Stimulated activated CD4-positive, alpha-beta T cell treated with anti-CD3 and anti-CD28 coated beads, Interleukin-4, amount 100 ng/mL, for 24 hours (primary cell): ENCODE measurements at regions not wholly inside any gene's neighbourhood (a gene's known extent, or its start where the extent isn't known, plus 50 kb on each side); places are given as distances from the start of the nearest gene placed in this dataset.

ENCODE experiments used
- DNase-seq: peaks from one replicate; pipeline ENCODE4 v3.0.0-alpha.2; 2020

- DNase-seq: no peak
These were observed 512.8 kb downstream of the ANKRD50 start for GRCh38 chr4:124199755-124200154.

- DNase-seq: no peak
These were observed 510.9 kb downstream of the ANKRD50 start for GRCh38 chr4:124201636-124202035.

GRCh38 chr4:124202099-124202498 is 510.4 kb downstream of the ANKRD50 start:
- no peak for DNase-seq

GRCh38 chr4:124203613-124204238 is 508.8 kb downstream of the ANKRD50 start:
- no peak for DNase-seq

GRCh38 chr4:124206779-124207605 is 505.5 kb downstream of the ANKRD50 start:
- DNase-seq: no peak

- no peak for DNase-seq
These were observed 503.3 kb downstream of the ANKRD50 start for GRCh38 chr4:124209211-124209610.

GRCh38 chr4:124209626-124210025 is 502.9 kb downstream of the ANKRD50 start:
- DNase-seq: no peak

GRCh38 chr4:124210746-124211145 is 501.8 kb downstream of the ANKRD50 start:
- no peak for DNase-seq

GRCh38 chr4:124212815-124213630 is 499.5 kb downstream of the ANKRD50 start:
- DNase-seq: no peak

- no peak for DNase-seq
These were observed 493.1 kb downstream of the ANKRD50 start for GRCh38 chr4:124219389-124219788.

- DNase-seq: no peak
These were observed 488.3 kb downstream of the ANKRD50 start for GRCh38 chr4:124224256-124224655.

- no peak for DNase-seq
These were observed 484.6 kb downstream of the ANKRD50 start for GRCh38 chr4:124227981-124228380.

- DNase-seq: no peak
These were observed 482.3 kb downstream of the ANKRD50 start for GRCh38 chr4:124230268-124230667.

GRCh38 chr4:124234771-124235170 is 477.8 kb downstream of the ANKRD50 start:
- no peak for DNase-seq

- no peak for DNase-seq
These were observed 468.7 kb downstream of the ANKRD50 start for GRCh38 chr4:124243671-124244366.

GRCh38 chr4:124253080-124253479 is 459.5 kb downstream of the ANKRD50 start:
- DNase-seq: no peak

- peak; percentile 47 for DNase-seq
These were observed 450.0 kb downstream of the ANKRD50 start for GRCh38 chr4:124262211-124263179.

- no peak for DNase-seq
These were observed 446.8 kb downstream of the ANKRD50 start for GRCh38 chr4:124265701-124266100.

GRCh38 chr4:124266721-124267120 is 445.8 kb downstream of the ANKRD50 start:
- no peak for DNase-seq

- no peak for DNase-seq
These were observed 436.1 kb downstream of the ANKRD50 start for GRCh38 chr4:124276461-124276860.

GRCh38 chr4:124277691-124278090 is 434.8 kb downstream of the ANKRD50 start:
- no peak for DNase-seq

GRCh38 chr4:124278477-124278876 is 434.1 kb downstream of the ANKRD50 start:
- DNase-seq: no peak
